Rectal smooth muscle tissue (tissue), 1 donor: ENCODE measurements at regions not wholly inside any gene's neighbourhood (a gene's known extent, or its start where the extent isn't known, plus 50 kb on each side); places are given as distances from the start of the nearest gene placed in this dataset.
"Not testable (repeated sequence)": the region's sequence is repeated elsewhere in the genome, so short reads cannot be mapped to it uniquely, and the experiment has no call there.

Experiments used
- H3K27ac ChIP-seq: one replicate; pipeline ENCODE4 v1.7.0; 2013; ENCODE audit warnings: low read depth, low read length, inconsistent platforms
- H3K27me3 ChIP-seq: one replicate; pipeline ENCODE4 v1.7.0; 2013; ENCODE audit warnings: low read length; ENCODE audit not compliant: control insufficient read depth, insufficient read depth
- H3K36me3 ChIP-seq: one replicate; pipeline ENCODE4 v1.7.0; 2013; ENCODE audit warnings: low read length; ENCODE audit not compliant: control insufficient read depth, insufficient read depth
- H3K4me1 ChIP-seq: one replicate; pipeline ENCODE4 v1.7.0; 2013; ENCODE audit warnings: low read length; ENCODE audit not compliant: control insufficient read depth, insufficient read depth
- H3K4me3 ChIP-seq: one replicate; pipeline ENCODE4 v1.7.0; 2013; ENCODE audit warnings: low read length
- H3K9ac ChIP-seq: one replicate; pipeline ENCODE4 v1.7.0; 2013; ENCODE audit warnings: low read length

DNA sequence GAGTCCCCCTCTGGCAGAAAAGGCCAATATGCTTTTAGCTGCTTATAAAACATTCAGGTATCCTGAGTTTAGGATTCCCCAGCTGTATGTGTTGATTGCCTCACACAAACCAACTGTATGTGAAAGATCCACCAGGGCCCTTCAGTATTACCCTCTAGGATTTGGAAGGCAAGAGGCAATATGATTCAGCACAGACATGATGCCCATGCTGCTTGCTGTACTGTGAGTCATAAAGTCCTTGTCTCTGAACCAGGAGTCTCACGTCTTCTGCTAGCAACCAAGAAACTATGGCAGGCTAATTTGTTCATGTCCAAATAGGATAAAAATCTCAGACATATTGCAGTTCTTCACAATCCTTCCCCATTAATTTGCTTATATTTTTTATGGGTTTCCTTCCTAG, 789.2 kb upstream of the SLC35B3 start:
- Histone ChIP-seq H3K27ac (no peak overlapping the region), H3K9ac (no peak overlapping the region), H3K4me1 (no peaks in the 10 kb centered on the region), H3K4me3 (no peak overlapping the region), H3K36me3 (no peaks in the 10 kb centered on the region), H3K27me3 (no peaks in the 10 kb centered on the region)

DNA sequence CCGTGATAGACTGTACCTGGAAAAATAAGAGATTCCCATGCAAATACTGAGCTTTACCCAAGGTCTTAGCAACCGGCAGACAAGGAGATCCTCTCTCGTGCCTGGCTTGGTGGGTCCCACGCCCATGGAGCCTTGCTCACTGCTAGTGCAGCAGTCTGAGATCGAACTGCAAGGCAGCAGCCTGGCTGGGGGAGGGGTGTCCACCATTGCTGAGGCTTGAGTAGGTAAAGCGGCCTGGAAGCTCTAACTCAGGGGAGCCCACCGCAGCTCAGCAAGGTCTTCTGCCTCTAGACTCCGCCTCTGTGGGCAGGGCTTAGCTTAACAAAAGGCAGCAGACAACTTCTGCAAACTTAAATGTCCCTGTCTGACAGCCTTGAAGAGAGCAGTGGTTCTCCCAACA, 778.4 kb upstream of the SLC35B3 start:
- not testable (repeated sequence) for H3K36me3 ChIP-seq, H3K27me3 ChIP-seq, H3K4me1 ChIP-seq, H3K9ac ChIP-seq, H3K4me3 ChIP-seq, H3K27ac ChIP-seq

DNA sequence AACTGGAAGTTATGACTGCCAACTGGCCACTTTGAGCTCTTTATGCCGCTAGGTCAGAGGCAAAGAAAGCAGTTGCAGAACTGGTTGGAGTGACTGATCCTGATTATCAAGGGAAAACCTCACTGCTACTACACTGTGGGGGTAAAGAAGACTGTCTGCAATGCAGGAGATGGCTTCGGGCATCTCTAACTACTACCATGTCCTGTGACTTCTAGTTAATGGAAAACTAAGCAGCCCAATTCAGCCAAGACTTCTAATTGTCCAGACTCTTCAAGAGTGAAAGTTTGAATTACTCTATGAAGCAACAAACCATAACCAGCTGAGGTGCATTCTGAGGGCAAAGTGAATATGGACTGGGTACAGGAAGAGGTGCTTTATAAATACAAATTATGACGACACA, 773.6 kb upstream of the SLC35B3 start:
- H3K36me3 ChIP-seq, result no peaks in the 10 kb centered on the region
- no peaks in the 10 kb centered on the region for H3K27me3 ChIP-seq
- no peak overlapping the region for H3K4me3 ChIP-seq
- H3K4me1 ChIP-seq, result no peaks in the 10 kb centered on the region
- H3K9ac ChIP-seq, result no peak overlapping the region
- no peak overlapping the region for H3K27ac ChIP-seq

DNA sequence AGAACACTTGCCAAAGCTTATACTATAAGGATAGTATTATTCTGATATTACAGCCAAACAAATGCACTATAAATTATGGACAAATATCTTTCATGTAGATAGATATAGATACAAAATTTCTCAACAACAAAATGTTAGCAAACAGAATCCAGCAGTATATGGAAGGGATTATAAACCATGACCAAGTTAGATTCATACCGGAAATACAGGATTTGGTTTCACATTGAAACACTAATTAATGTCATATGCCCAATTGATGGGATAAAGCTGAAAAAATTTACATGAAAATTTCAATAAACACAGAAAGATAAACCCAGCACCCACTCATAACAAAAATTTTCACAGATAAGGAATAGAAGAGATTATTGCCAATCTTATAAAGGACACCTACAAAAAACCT, 770.3 kb upstream of the SLC35B3 start:
- no peak overlapping the region for H3K4me3 ChIP-seq
- H3K4me1 ChIP-seq, result no peaks in the 10 kb centered on the region
- H3K27me3 ChIP-seq, result no peaks in the 10 kb centered on the region
- H3K27ac ChIP-seq, result no peak overlapping the region
- no peak overlapping the region for H3K9ac ChIP-seq
- H3K36me3 ChIP-seq, result no peaks in the 10 kb centered on the region

DNA sequence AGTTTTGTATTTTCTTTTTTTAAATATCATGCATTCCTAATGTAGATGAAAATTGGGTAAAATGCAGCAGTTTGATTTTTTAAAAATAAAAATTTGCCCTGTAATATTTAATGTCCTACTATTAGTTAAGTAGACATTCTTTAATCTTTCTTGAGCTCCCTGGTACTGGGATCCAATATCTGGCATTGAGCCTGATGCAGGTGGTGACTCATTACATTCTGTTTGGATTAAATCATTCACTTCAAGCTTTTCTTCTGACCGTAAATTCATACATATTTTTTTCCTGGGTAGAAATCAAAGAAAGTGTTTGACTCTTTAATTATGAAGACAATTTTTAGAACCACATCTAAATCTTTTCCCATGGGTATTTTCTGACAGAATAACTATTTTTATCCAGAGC, 768.8 kb upstream of the SLC35B3 start:
- H3K27me3 ChIP-seq, result no peaks in the 10 kb centered on the region
- no peaks in the 10 kb centered on the region for H3K4me1 ChIP-seq
- H3K4me3 ChIP-seq, result no peak overlapping the region
- no peak overlapping the region for H3K27ac ChIP-seq
- H3K36me3 ChIP-seq, result no peaks in the 10 kb centered on the region
- H3K9ac ChIP-seq, result no peak overlapping the region

DNA sequence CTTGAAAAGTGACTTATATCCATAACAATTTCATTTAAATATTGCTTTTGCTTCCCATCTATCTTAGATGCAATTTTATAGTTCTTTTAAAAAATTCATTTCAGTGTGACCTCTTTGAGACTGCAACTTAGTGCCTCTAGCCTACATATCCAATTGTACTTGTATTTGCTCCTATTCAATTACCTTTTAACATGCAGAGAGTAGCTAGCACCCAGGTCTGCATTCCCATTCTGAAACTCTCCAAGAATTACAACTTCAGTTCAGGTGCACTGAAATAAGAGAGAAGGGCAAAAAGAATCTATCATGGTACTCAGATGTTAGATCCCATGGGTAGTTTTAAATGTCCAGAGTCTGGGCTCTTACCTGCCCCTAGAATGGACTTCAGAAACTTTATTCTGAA, 765.4 kb upstream of the SLC35B3 start:
- Histone ChIP-seq H3K9ac (no peak overlapping the region), H3K4me1 (no peaks in the 10 kb centered on the region), H3K27me3 (no peaks in the 10 kb centered on the region), H3K27ac (no peak overlapping the region), H3K4me3 (no peak overlapping the region), H3K36me3 (no peaks in the 10 kb centered on the region)

DNA sequence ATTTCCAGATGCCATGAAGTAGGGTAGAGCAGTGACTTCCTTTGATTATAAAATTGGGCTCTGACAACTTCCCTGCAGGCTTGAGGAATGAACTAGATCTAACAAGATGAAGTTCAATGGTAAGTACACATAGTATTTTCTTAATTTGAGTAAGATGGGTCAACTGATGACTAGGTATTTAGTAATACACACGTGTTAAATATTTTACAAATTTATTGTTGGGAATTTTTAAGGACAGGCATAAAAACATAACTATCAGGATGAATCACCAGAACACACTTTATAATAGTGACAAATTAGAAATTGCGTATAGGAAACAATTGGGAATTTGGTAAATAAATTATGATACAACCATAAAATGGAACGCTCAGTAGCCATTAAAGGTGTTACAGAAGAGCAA, 762.4 kb upstream of the SLC35B3 start:
- H3K4me1 ChIP-seq, result no peaks in the 10 kb centered on the region
- H3K27me3 ChIP-seq, result no peaks in the 10 kb centered on the region
- no peak overlapping the region for H3K4me3 ChIP-seq
- H3K9ac ChIP-seq, result no peak overlapping the region
- H3K27ac ChIP-seq, result no peak overlapping the region
- no peaks in the 10 kb centered on the region for H3K36me3 ChIP-seq

DNA sequence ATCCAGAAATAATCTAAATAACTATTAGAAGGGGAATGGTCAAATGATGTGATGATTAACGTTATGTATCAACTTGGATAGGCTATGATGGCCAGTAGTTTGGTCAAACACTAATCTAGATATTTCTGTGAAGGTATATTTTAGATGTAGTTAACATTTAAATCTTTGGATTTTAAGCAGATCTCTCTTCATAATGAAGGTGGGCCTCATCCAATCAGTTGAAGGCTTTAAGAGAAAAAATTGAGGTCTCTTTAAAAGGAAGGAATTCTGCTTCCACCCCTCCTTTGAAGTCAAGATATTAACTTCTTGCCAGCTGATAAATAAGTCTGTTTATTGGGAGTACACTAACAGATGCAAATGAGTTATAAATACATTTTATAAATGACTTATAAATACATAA, 760.0 kb upstream of the SLC35B3 start:
- no peaks in the 10 kb centered on the region for H3K36me3 ChIP-seq
- H3K27me3 ChIP-seq, result no peaks in the 10 kb centered on the region
- H3K9ac ChIP-seq, result no peak overlapping the region
- no peak overlapping the region for H3K27ac ChIP-seq
- H3K4me1 ChIP-seq, result no peaks in the 10 kb centered on the region
- H3K4me3 ChIP-seq, result no peak overlapping the region

DNA sequence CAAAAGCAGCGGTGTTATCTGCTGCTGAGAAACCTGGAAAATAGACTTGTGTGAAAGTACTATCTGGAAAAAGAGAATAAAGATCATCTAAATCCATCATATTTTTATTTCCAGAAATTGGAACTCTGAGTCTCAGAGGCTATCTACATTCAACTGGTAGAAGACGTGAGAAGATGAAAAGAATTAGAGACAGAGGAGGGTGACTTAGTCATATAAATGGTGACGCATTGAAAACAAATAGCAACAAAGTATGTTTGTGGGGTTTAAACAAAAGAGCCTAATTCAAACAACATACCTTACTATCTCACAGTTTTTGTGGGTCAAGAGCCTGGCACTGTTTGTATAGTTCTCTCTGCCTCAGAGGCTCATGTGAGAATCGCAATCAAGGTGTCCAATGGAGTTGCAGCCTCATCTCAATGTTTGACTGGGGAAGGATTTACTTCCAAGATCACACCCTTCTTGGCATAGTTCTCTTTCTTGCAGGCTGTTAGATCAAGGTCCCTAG, 757.1 kb upstream of the SLC35B3 start:
- H3K36me3 ChIP-seq, result no peaks in the 10 kb centered on the region
- no peak overlapping the region for H3K9ac ChIP-seq
- no peak overlapping the region for H3K4me3 ChIP-seq
- H3K4me1 ChIP-seq, result no peaks in the 10 kb centered on the region
- no peak overlapping the region for H3K27ac ChIP-seq
- H3K27me3 ChIP-seq, result no peaks in the 10 kb centered on the region

DNA sequence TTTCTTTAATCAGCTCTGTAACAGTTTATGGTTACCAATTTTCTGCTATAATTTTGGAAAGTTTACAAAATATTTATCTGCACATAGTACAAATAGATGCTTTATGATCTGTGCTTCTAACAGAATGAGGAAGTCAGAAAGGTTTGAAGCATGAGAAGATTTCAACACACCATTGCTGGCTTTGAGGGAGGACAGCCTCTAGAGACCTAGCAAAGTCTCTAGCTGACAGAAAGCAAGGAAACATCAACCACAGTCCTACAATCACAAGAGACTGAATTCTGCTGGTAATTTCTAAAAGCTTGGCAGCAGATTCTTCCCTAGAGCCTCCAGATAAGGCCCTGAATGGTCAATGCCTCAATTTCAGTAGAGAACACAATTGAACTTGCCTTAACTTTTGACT, 750.8 kb upstream of the SLC35B3 start:
- Histone ChIP-seq H3K27me3 (no peaks in the 10 kb centered on the region), H3K9ac (no peak overlapping the region), H3K27ac (no peak overlapping the region), H3K36me3 (no peaks in the 10 kb centered on the region), H3K4me1 (no peaks in the 10 kb centered on the region), H3K4me3 (no peak overlapping the region)

DNA sequence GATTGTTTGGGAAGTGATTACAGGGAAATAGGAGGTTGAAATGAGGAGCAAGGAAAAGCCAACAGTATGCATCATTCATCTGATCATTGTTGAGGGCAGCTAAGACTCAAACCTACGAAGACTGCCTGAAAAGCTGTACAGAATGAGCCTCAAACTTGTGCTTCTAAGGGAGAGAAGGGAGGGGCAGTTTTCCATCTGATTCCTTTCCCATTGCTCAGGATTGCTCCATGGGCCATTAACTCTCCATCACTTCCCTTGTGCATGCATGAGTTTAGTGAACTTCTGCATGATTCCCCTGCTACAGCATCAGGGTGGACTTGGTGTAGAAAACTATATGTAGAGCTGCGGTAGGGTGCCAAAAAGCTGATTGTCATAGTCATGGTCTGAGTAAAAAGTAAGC, 742.7 kb upstream of the SLC35B3 start:
- H3K9ac ChIP-seq, result no peak overlapping the region
- no peak overlapping the region for H3K27ac ChIP-seq
- H3K4me3 ChIP-seq, result no peak overlapping the region
- H3K27me3 ChIP-seq, result no peaks in the 10 kb centered on the region
- no peaks in the 10 kb centered on the region for H3K36me3 ChIP-seq
- H3K4me1 ChIP-seq, result no peaks in the 10 kb centered on the region

DNA sequence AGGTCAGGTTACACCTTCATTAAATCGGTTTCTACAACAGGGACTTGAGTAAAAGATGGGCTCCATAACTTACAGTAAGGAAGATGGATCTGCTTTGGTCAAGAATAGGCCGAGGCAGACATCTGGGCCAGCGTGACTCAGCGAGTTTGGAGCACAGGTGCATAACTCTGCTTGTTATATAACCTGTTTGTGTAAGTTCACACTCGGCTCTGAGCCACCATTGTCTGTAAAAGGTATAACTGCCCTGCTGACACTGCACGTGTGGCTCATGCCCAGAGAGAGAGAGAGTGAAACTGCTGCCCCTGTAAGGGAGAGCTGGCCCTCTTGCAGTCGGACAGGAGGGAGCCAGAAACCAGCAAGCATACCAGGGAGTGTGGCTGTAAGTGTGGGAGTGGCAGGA, 737.9 kb upstream of the SLC35B3 start:
- Histone ChIP-seq H3K4me3 (no peak overlapping the region), H3K9ac (no peak overlapping the region), H3K27ac (no peak overlapping the region), H3K27me3 (no peaks in the 10 kb centered on the region), H3K4me1 (no peaks in the 10 kb centered on the region), H3K36me3 (no peaks in the 10 kb centered on the region)

DNA sequence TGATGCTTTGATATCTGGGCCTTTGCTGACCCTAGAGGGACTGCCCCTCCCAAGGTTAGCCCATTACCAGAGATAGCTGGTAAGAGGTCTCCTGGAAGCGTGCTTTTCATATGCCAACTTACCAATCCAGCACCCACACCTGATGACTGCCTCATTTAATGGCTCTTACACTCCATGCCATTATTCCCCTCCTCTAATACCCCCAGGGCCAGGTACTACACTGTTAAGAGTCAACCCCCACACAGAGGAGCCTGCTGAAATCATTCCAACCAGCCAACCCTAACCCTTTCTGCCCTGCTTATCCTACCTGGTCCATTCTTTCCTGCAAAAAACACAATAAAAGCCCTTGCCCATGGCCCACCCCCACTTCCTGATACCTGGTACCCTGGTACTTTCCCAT, 736.8 kb upstream of the SLC35B3 start:
- no peaks in the 10 kb centered on the region for H3K27me3 ChIP-seq
- H3K27ac ChIP-seq, result no peak overlapping the region
- no peak overlapping the region for H3K9ac ChIP-seq
- no peaks in the 10 kb centered on the region for H3K36me3 ChIP-seq
- no peak overlapping the region for H3K4me3 ChIP-seq
- no peaks in the 10 kb centered on the region for H3K4me1 ChIP-seq

DNA sequence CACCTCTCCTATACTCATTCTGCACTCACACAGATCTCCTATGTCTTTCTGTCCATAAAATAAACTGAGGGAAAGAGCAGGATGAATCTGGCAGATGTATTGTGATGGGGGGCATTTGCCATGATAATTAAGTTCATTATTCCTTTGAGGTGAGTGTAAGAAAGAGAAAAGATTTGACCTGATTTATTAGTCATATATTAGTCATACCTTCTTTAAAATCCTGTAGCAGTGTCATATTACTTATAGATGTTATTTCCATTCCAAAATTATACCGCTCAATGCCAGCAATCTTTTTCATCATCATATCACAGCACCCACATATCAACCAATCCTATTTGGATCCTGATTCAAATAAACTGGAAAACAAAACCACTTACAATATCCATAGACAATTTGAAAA, 733.3 kb upstream of the SLC35B3 start:
- H3K4me1 ChIP-seq, result no peaks in the 10 kb centered on the region
- H3K27ac ChIP-seq, result no peak overlapping the region
- H3K36me3 ChIP-seq, result no peaks in the 10 kb centered on the region
- H3K4me3 ChIP-seq, result no peak overlapping the region
- H3K27me3 ChIP-seq, result no peaks in the 10 kb centered on the region
- H3K9ac ChIP-seq, result no peak overlapping the region
